AG20443 (cell line): ENCODE measurements at regions not wholly inside any gene's neighbourhood (a gene's known extent, or its start where the extent isn't known, plus 50 kb on each side); places are given as distances from the start of the nearest gene placed in this dataset.
"Not testable (repeated sequence)": the region's sequence is repeated elsewhere in the genome, so short reads cannot be mapped to it uniquely, and the experiment has no call there.

Experiments used
- DNase-seq: peaks from one replicate; pipeline ENCODE4 v3.0.0; 2012; ENCODE audit warnings: low spot score, mixed read lengths

- no peak for DNase-seq
Observed at GRCh38 chr2:57440437-57440836, 606.2 kb upstream of the VRK2 start.

DNA sequence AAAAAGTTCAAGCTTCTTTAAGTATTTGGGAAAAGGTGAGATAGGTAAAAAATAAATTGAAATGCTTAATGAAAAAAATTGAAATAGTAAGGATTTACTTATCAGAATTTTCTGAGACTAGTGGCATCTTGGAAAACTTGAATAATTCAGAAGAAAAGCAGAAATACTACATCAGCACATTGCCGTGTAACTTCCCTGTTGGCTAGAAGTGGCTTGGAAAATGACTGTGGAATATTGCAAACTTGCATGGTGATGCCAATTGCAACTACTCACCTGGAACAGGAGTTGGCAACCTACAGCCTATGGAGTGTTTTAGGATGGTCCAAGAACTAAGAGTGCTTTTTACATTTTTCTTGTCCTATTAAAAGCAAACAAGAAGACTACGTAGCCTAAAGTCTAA is 603.5 kb upstream of the VRK2 start:
- DNase-seq = no peak

- peak; percentile 11 for DNase-seq
Observed at GRCh38 chr2:57443973-57444521, 602.6 kb upstream of the VRK2 start.

GRCh38 chr2:57444752-57445430 is 601.7 kb upstream of the VRK2 start:
- no peak for DNase-seq

DNA sequence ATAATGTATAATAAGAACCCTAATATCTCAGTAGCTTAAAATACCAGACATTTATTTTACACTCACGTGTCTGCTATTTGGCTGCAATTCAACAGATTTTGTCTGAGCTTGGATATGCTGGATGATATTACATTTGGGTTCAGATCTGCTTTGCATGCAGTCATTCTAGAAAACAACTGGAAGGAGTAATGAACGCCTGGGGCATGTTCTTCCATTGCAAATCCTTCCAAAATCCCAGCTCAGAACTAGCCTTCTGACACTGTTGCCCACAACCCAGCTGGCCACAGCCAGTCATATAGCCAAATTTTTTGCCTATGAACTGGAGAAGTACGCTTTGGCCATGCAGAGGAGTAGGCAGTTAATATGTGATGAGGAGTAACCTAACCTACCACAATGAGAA is 597.8 kb upstream of the VRK2 start:
- DNase-seq = no peak

- no peak for DNase-seq
Observed at GRCh38 chr2:57450170-57450569, 596.4 kb upstream of the VRK2 start.

DNA sequence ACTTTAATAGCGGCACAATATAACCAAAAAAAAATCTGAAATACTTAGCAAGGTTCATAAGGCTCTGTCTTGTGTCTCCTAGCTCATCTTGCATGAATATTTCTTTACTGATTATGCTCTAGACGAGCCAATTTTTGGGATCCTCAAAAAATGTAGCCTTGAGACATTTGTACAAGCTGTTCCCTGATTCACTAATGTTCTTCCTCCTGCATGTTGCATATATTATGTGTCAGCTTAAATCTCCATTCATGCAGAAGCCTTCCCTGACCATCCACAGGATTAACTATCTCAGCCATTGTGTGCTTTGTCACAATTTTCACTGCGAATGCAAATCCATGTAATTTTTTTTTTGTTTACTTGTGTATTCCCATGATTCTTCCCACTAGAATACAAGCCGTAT is 594.0 kb upstream of the VRK2 start:
- no peak for DNase-seq

GRCh38 chr2:57453945-57454344 is 592.7 kb upstream of the VRK2 start:
- DNase-seq = no peak

GRCh38 chr2:57460396-57461276 is 586.0 kb upstream of the VRK2 start:
- DNase-seq = no peak

- DNase-seq = no peak
Observed at GRCh38 chr2:57461624-57462023, 585.0 kb upstream of the VRK2 start.

- DNase-seq = no peak
Observed at GRCh38 chr2:57465067-57465466, 581.5 kb upstream of the VRK2 start.

GRCh38 chr2:57465967-57466366 is 580.6 kb upstream of the VRK2 start:
- no peak for DNase-seq

- no peak for DNase-seq
Observed at GRCh38 chr2:57475391-57475790, 571.2 kb upstream of the VRK2 start.

- no peak for DNase-seq
Observed at GRCh38 chr2:57479981-57480380, 566.6 kb upstream of the VRK2 start.

- DNase-seq = no peak
Observed at GRCh38 chr2:57488061-57488460, 558.5 kb upstream of the VRK2 start.

- no peak for DNase-seq
Observed at GRCh38 chr2:57490741-57491140, 555.9 kb upstream of the VRK2 start.

GRCh38 chr2:57491213-57491612 is 555.4 kb upstream of the VRK2 start:
- no peak for DNase-seq

GRCh38 chr2:57493966-57494365 is 552.6 kb upstream of the VRK2 start:
- DNase-seq = not testable (repeated sequence)

DNA sequence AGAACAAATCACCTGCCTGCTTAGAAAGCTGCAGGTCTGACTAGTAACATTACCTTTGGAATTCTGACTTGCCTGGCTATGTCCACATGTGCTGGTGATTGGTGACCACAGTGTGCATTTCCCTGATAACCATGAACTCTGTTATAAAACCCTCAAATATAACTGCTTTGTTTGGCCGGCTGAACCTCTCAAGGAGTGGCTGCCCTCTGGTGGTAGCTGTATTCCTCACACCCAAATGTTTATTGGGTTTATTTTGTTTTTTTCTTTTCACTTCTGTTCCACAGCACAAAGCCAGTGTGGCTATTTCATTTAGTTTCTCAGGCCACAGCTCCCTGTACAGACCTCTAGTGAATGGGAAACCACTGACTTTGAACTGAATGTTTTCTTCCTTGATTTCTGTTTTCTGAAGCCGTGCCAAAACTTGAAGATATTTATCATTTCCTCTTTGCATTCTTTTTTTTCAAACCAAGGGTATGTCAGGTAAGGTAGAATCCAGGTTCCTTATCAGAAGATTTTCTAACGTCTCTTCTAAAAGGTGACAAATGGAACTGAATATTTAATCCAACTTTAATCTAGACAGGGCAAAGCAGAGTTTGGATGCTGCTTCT is 549.0 kb upstream of the VRK2 start:
- peak; percentile 66 for DNase-seq

DNA sequence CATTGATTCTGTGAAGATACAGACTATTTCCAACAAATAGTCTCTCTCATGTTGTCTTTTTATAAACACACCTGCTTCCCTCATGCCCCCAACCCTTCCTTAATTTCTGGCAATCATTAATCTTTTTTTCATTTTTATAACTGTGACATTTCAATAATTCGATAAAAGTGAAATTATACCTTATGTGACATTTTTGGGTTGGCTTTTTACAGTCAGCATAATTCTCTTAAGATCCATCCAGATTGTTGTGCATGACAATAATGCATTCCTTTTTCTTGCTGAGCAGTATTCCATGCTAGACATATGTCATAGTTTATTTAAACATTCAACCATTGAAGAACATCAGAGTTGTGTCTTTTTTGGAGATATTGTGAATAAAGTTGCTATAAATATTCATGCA is 541.8 kb upstream of the VRK2 start:
- DNase-seq = no peak

DNA sequence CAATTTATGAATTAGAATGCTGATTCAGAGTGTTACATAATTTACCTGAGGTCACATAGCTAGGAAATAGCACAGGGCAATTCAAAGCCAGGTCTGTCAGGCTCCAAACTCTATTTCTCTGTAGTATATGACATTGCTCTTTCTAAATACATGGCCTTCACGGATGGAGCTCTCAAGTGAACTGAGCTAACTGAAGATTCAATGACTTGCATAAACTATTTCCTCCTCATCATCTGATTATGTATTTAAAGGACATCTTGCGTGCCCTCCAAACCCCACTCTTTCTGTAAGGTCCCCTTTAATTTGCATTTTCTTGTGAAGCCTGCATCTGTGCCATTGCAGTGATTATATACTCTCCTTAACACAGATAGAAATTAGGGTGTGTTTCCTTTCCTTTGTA is 537.4 kb upstream of the VRK2 start:
- DNase-seq = no peak

DNA sequence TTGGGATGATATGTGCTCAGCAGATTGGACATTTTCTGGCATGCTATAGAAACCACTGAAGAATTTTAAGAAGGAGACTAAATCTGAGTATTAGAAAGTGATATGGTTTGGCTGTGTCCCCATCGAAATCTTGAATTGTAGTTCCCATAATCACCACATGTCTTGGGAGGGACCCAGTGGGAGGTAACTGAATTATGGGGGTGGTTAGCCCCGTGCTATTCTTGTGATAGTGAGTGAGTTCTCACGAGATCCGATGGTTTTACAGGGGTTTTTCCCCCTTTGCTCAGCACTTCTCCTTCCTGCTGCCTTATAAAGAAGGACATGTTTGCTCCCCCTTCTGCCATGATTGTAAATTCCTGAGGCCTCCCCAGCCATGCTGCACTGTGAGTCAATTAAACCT is 535.9 kb upstream of the VRK2 start:
- DNase-seq = no peak

DNA sequence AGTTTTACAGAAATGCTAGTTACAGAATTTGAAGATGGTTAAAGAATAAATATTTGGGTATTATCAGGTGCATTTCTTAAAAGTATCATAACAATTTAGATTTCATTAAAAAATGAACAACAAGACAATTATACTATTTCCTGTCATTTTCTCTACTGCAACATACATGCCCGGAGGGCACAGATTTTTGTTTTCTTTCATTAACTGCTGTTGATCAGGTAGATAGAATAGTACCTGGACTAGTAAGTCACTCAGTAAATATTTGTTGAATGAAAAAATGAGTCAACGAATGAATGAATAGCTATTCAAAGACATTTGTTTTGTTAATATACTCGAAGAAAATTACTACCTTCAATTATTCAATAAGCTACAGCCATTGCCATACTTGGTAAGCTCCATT is 531.2 kb upstream of the VRK2 start:
- DNase-seq = no peak
